GM10266 (cell line): ENCODE measurements at regions not wholly inside any gene's neighbourhood (a gene's known extent, or its start where the extent isn't known, plus 50 kb on each side); places are given as distances from the start of the nearest gene placed in this dataset.

Source experiments
- DNase-seq: peaks from one replicate; pipeline ENCODE4 v3.0.0; 2012; ENCODE audit errors: extremely low spot score
- TF ChIP-seq, protein P1 (sequence below): IDR thresholded peaks from 2 replicates; pipeline ENCODE4 v1.5.1; 2012; ENCODE audit warnings: mild to moderate bottlenecking, low read depth; ENCODE audit not compliant: control insufficient read depth, insufficient read depth; ENCODE audit errors: missing control alignments

DNA sequence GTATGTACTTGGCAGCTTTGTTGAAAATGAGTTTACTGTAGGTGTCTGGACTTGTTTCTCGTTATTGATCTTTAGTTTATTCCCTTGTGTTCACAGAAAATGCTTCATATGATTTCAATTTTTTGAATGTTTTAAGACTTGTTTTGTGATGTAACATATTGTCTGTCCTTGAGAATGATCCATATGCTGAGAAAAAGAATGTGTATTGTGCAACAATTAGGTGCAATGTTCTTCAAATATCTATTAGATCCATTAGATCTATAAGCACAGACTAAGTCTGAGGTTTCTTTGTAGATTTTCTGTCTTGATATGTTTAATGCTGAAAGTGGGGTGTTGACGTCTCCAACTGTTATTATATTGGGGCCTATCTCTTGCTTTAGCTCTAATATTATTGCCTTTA is 879.6 kb upstream of the LRFN5 start:
- no peak for DNase-seq
- TF ChIP-seq, protein P1, sequence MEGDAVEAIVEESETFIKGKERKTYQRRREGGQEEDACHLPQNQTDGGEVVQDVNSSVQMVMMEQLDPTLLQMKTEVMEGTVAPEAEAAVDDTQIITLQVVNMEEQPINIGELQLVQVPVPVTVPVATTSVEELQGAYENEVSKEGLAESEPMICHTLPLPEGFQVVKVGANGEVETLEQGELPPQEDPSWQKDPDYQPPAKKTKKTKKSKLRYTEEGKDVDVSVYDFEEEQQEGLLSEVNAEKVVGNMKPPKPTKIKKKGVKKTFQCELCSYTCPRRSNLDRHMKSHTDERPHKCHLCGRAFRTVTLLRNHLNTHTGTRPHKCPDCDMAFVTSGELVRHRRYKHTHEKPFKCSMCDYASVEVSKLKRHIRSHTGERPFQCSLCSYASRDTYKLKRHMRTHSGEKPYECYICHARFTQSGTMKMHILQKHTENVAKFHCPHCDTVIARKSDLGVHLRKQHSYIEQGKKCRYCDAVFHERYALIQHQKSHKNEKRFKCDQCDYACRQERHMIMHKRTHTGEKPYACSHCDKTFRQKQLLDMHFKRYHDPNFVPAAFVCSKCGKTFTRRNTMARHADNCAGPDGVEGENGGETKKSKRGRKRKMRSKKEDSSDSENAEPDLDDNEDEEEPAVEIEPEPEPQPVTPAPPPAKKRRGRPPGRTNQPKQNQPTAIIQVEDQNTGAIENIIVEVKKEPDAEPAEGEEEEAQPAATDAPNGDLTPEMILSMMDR = no peak

DNA sequence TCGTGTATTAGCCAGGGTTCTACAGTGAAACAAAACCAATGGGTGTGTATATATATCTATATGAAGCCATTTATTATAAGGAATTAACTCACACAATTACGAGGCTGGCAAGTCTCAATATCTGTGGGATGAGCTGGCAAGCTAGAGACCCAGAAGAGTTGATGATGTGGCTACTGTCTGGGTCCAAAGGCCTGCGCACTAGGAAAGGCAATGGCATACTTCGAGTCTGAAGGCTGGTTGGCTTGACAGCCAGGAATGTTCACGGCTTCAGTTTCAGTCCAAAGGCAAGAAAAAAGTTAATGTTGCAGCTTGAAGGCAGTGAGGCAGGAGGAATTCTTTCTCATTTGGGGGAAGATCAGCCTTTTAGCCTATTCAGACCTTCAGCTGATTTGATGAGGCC is 893.3 kb upstream of the LRFN5 start:
- TF ChIP-seq, protein P1 = no peak
- DNase-seq = no peak

DNA sequence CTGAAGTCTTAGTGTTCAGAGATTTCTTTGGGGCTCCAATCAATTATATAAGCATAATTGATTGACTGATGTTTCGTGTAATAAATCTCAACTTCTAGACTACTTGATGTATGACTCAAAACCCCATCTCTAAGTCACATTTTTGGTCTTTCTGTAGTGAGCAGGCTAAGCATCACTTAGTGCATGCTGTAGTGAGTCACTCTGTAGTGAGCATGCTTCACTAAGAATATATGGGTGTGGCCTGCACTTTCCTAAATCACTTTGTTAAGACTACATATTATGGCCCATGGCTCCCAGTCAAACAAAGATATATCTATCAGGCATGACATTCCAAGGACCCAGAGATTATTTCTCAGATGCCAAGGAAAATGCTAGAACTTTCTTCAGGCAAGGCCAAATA is 909.4 kb upstream of the LRFN5 start:
- DNase-seq = no peak
- TF ChIP-seq, protein P1 = no peak

DNA sequence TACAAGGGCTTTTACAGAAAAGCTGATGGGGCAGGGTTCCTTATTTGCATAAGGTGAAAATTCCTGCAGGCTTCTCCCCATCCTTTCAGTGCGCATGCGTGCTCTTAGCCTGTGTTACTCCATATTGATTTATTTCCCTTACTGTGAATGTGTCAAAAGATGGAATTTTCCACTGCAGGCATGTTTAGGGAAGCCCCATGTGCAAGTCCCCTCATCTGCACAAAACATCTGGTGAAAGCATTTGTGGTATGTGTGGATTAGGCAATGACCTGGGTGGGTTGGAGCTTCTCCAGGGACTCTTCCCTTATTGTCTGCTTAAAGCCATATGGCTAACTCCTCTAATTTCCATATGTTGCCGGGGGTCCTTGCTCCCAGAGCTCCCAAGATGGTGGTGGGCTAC is 912.7 kb upstream of the LRFN5 start:
- TF ChIP-seq, protein P1 = no peak

DNA sequence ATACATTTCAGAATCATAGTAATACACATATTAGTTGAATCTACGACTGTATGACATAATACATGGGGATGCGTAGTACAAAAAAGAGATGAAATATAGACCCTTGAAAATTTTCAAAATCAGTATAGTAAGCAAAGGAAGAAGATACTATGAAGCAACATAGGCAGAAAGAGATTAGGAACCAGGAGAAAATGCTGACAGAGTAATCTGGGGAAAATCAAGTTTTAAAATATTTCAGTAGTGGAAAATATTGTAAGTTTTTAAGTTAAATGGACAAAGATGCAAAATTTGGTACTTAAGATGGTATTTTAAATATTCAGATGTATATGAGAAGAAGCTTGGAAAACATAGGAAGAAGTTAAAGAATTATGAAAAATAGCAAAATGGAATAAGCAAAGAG is 915.6 kb upstream of the LRFN5 start:
- TF ChIP-seq, protein P1 = no peak
- no peak for DNase-seq

More for the DNA sequence above, 912.7 kb upstream of the LRFN5 start:
- DNase-seq = no peak

DNA sequence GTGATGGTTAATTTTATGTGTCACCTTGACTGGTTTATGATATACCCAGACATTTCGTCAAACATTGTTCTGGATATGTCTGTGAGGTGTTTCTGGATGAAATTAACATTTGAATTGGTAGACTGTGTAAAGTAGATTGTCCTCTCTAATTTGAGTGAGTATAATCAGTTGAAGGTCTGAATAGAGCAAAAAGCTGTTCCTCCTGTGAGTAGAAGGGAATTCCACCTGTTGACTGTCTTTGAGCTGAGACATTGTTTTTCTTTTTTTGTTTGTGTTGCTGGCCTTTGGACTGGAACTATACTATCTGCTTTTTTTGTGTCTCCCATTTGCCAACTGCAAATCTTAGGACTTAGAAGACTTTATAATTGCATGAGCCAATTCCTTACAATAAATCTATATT is 920.9 kb upstream of the LRFN5 start:
- TF ChIP-seq, protein P1 = no peak
- DNase-seq = no peak

DNA sequence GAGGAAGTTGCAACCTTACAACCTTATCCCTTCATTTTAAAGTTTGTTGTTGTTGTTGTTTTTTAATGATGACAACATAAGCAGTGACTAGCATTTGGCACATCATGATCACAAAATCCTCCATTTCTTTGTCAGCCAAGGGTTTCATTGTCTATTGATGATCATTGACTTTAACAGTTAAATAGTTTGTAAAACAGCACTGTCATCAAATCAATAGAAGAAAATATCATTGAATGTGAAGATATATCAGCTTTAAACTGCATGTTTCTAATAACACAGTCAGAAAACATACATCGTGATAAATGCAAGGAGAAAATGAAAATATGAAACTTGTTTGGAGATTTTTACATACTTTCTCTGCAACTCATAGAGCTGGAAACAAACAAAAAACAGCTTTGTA is 922.3 kb upstream of the LRFN5 start:
- DNase-seq = no peak
- TF ChIP-seq, protein P1 = no peak
